ENCODE measurements at regions not wholly inside any gene's neighbourhood (a gene's known extent, or its start where the extent isn't known, plus 50 kb on each side); places are given as distances from the start of the nearest gene placed in this dataset.

DNA sequence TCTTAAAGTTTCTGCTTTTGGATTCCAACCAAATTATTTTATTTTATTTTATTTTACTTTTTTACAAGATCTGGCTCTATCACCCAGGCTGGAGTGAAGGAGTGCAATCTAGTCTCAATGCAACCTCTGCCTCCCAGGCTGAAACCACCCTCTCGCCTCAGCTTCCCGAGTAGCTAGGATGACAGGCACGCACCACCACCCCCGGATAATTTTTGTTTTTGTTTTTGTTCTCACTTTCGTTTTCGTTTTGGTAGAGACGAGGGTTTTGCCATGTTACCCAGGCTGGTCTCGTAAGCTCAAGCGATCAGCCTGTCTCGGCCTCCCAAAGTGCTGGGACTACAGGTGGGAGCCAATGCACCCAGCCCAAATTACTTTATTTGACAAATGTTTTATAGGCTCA is 219.8 kb downstream of the ETS1 start:
- Histone ChIP-seq H3K9me3 (ENCODE audit: control insufficient read depth in 3 of 3, low read length in 3 of 3) (no peaks in the 10 kb centered on the region), H3K4me3 (ENCODE audit: low read length in 3 of 3) (no peak overlapping the region), H3K9ac (ENCODE audit: low read depth in 1 of 3, low read length in 3 of 3) (no peak overlapping the region), H3K27me3 (ENCODE audit: control insufficient read depth in 3 of 3, insufficient read depth in 3 of 3, low read length in 3 of 3) (no peaks in the 10 kb centered on the region), H3K27ac (ENCODE audit: low read depth, low read length) (no peak overlapping the region), H3K36me3 (ENCODE audit: control insufficient read depth in 3 of 3, insufficient read depth in 3 of 3, low read length in 3 of 3) (no peaks in the 10 kb centered on the region), H3K4me1 (ENCODE audit: control insufficient read depth in 3 of 3, insufficient read depth in 3 of 3, low read length in 3 of 3) (no peaks in the 10 kb centered on the region)

DNA sequence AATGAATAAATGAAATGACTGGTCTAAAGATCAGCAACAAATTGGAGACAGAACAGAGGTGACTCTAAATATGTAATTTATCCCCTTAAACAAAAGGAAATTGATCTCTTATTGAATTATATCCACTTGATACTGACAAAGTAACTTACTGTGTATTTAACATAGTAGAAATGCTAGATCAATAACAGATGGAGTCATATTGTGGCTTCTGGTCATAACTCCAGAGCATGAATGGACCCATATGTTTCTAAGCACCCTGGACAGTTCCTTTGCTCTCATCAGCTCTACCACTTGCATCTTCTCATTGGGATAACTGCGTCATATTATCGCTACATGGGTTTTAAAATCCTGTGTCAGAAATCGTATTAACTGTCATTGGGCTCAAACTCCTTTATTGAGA is 222.3 kb downstream of the ETS1 start:
- Histone ChIP-seq H3K9ac (ENCODE audit: low read depth in 1 of 3, low read length in 3 of 3) (no peak overlapping the region), H3K27me3 (ENCODE audit: control insufficient read depth in 3 of 3, insufficient read depth in 3 of 3, low read length in 3 of 3) (no peaks in the 10 kb centered on the region), H3K9me3 (ENCODE audit: control insufficient read depth in 3 of 3, low read length in 3 of 3) (no peaks in the 10 kb centered on the region), H3K36me3 (ENCODE audit: control insufficient read depth in 3 of 3, insufficient read depth in 3 of 3, low read length in 3 of 3) (no peaks in the 10 kb centered on the region), H3K4me1 (ENCODE audit: control insufficient read depth in 3 of 3, insufficient read depth in 3 of 3, low read length in 3 of 3) (peaks cover 4 to 8% (median 4%) of the 10 kb centered on the region in 3 donors), H3K4me3 (ENCODE audit: low read length in 3 of 3) (no peak overlapping the region), H3K27ac (ENCODE audit: low read depth, low read length) (no peak overlapping the region)

GRCh38 chr11:128361451-128362020 is 225.8 kb downstream of the ETS1 start:
- peak overlapping the region; percentile 32 for H3K27ac ChIP-seq (ENCODE audit: low read depth, low read length)
- H3K27me3 ChIP-seq (ENCODE audit: control insufficient read depth in 3 of 3, insufficient read depth in 3 of 3, low read length in 3 of 3): no peaks in the 10 kb centered on the region
- no peaks in the 10 kb centered on the region for H3K9me3 ChIP-seq (ENCODE audit: control insufficient read depth in 3 of 3, low read length in 3 of 3)
- no peaks in the 10 kb centered on the region for H3K36me3 ChIP-seq (ENCODE audit: control insufficient read depth in 3 of 3, insufficient read depth in 3 of 3, low read length in 3 of 3)
- no peak overlapping the region for H3K9ac ChIP-seq (ENCODE audit: low read depth in 1 of 3, low read length in 3 of 3)
- H3K4me1 ChIP-seq (ENCODE audit: control insufficient read depth in 3 of 3, insufficient read depth in 3 of 3, low read length in 3 of 3): peaks cover 4 to 8% (median 4%) of the 10 kb centered on the region in 3 donors
- no peak overlapping the region for H3K4me3 ChIP-seq (ENCODE audit: low read length in 3 of 3)

DNA sequence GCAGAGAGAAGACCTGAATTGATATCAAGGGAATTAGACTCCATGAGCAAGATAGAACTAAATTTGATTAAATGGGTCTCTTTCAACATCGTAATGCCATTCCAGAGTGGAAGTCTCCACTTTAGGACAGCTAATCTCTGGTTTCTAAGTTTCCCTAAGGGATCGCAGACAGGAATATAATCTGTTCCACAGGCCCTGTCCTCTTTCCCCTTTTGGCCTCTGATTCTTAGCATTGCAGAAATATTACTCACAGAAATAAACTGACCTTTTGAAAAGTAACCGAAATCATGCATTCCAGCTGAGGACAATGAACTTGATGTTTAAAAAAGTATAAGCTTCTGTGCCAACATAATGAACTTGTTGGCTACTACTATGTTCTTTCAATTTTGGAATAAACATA is 227.8 kb downstream of the ETS1 start:
- Histone ChIP-seq H3K4me3 (ENCODE audit: low read length in 3 of 3) (no peak overlapping the region), H3K9ac (ENCODE audit: low read depth in 1 of 3, low read length in 3 of 3) (no peak overlapping the region), H3K27me3 (ENCODE audit: control insufficient read depth in 3 of 3, insufficient read depth in 3 of 3, low read length in 3 of 3) (no peaks in the 10 kb centered on the region), H3K9me3 (ENCODE audit: control insufficient read depth in 3 of 3, low read length in 3 of 3) (no peaks in the 10 kb centered on the region), H3K4me1 (ENCODE audit: control insufficient read depth in 3 of 3, insufficient read depth in 3 of 3, low read length in 3 of 3) (peaks cover 4 to 8% (median 4%) of the 10 kb centered on the region in 3 donors), H3K27ac (ENCODE audit: low read depth, low read length) (no peak overlapping the region), H3K36me3 (ENCODE audit: control insufficient read depth in 3 of 3, insufficient read depth in 3 of 3, low read length in 3 of 3) (no peaks in the 10 kb centered on the region)

- Histone ChIP-seq H3K27ac (ENCODE audit: low read depth, low read length) (no peak overlapping the region), H3K27me3 (ENCODE audit: control insufficient read depth in 3 of 3, insufficient read depth in 3 of 3, low read length in 3 of 3) (no peaks in the 10 kb centered on the region), H3K9ac (ENCODE audit: low read depth in 1 of 3, low read length in 3 of 3) (no peak overlapping the region), H3K9me3 (ENCODE audit: control insufficient read depth in 3 of 3, low read length in 3 of 3) (no peaks in the 10 kb centered on the region), H3K4me1 (ENCODE audit: control insufficient read depth in 3 of 3, insufficient read depth in 3 of 3, low read length in 3 of 3) (peaks cover 4 to 8% (median 4%) of the 10 kb centered on the region in 3 donors), H3K36me3 (ENCODE audit: control insufficient read depth in 3 of 3, insufficient read depth in 3 of 3, low read length in 3 of 3) (no peaks in the 10 kb centered on the region), H3K4me3 (ENCODE audit: low read length in 3 of 3) (no peak overlapping the region)
Observed at GRCh38 chr11:128357073-128357472, 230.3 kb downstream of the ETS1 start.

DNA sequence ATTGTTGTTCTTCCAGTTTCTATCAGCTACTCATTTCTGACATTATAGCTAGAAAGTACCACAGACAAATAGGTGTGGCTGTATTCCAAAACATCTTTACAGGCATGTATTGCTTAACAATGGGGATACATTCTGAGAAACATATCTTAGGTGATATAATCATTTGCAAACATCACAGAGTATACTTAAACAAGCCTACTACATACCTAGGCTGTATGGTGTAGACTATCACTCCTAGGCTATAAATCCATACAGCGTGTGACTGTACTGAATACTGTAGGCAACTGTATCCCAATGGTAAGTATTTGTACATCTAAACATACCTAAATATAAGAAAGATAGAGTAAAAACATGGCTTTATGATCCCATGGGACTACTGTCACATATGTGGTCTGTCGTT is 231.8 kb downstream of the ETS1 start:
- Histone ChIP-seq H3K4me1 (ENCODE audit: control insufficient read depth in 3 of 3, insufficient read depth in 3 of 3, low read length in 3 of 3) (no peaks in the 10 kb centered on the region), H3K9ac (ENCODE audit: low read depth in 1 of 3, low read length in 3 of 3) (no peak overlapping the region)

GRCh38 chr11:128354476-128354875 is 232.9 kb downstream of the ETS1 start:
- H3K36me3 ChIP-seq (ENCODE audit: control insufficient read depth in 3 of 3, insufficient read depth in 3 of 3, low read length in 3 of 3): no peaks in the 10 kb centered on the region
- no peak overlapping the region for H3K27ac ChIP-seq (ENCODE audit: low read depth, low read length)
- no peaks in the 10 kb centered on the region for H3K4me1 ChIP-seq (ENCODE audit: control insufficient read depth in 3 of 3, insufficient read depth in 3 of 3, low read length in 3 of 3)
- H3K9me3 ChIP-seq (ENCODE audit: control insufficient read depth in 3 of 3, low read length in 3 of 3): no peaks in the 10 kb centered on the region
- H3K9ac ChIP-seq (ENCODE audit: low read depth in 1 of 3, low read length in 3 of 3): no peak overlapping the region
- H3K4me3 ChIP-seq (ENCODE audit: low read length in 3 of 3): no peak overlapping the region
- no peaks in the 10 kb centered on the region for H3K27me3 ChIP-seq (ENCODE audit: control insufficient read depth in 3 of 3, insufficient read depth in 3 of 3, low read length in 3 of 3)

More for the DNA sequence above, 231.8 kb downstream of the ETS1 start:
- Histone ChIP-seq H3K36me3 (ENCODE audit: control insufficient read depth in 3 of 3, insufficient read depth in 3 of 3, low read length in 3 of 3) (no peaks in the 10 kb centered on the region), H3K4me3 (ENCODE audit: low read length in 3 of 3) (no peak overlapping the region), H3K9me3 (ENCODE audit: control insufficient read depth in 3 of 3, low read length in 3 of 3) (no peaks in the 10 kb centered on the region), H3K27me3 (ENCODE audit: control insufficient read depth in 3 of 3, insufficient read depth in 3 of 3, low read length in 3 of 3) (no peaks in the 10 kb centered on the region), H3K27ac (ENCODE audit: low read depth, low read length) (no peak overlapping the region)

- H3K36me3 ChIP-seq (ENCODE audit: control insufficient read depth in 3 of 3, insufficient read depth in 3 of 3, low read length in 3 of 3): no peaks in the 10 kb centered on the region
- no peak overlapping the region for H3K9ac ChIP-seq (ENCODE audit: low read depth in 1 of 3, low read length in 3 of 3)
- no peak overlapping the region for H3K4me3 ChIP-seq (ENCODE audit: low read length in 3 of 3)
- no peaks in the 10 kb centered on the region for H3K27me3 ChIP-seq (ENCODE audit: control insufficient read depth in 3 of 3, insufficient read depth in 3 of 3, low read length in 3 of 3)
- no peaks in the 10 kb centered on the region for H3K9me3 ChIP-seq (ENCODE audit: control insufficient read depth in 3 of 3, low read length in 3 of 3)
- no peaks in the 10 kb centered on the region for H3K4me1 ChIP-seq (ENCODE audit: control insufficient read depth in 3 of 3, insufficient read depth in 3 of 3, low read length in 3 of 3)
- H3K27ac ChIP-seq (ENCODE audit: low read depth, low read length): no peak overlapping the region
Observed at GRCh38 chr11:128351168-128351567, 236.2 kb downstream of the ETS1 start.

DNA sequence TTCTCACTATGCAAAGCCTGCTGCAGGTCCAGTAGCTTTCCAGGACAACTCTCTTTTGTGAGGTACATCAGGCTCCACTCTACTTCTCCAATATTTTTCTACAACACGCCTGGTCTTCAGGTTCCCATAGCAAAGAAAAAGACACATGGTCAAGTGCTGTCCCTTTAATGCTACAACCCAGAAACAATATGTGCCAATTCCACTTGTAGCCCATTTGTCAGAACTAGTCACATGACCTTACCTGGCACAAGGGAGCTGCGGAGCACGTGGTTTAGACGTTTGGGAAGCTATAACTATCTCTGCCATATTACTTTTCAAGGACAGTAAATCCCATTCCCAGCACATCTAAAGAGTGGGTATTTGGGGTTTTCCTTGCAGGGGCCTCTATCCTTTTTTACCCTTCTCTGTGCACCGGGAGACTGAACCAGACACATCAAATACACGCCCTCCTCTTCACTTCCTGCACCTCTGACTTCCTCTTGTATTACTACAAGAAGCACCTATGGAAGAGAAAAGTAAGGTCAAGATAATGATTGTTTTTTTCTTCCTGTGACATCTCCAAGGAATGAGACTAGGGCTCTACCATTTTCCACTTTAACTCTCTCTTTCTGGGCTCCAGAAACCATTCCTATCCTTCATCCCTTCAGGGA is 237.6 kb downstream of the ETS1 start:
- no peaks in the 10 kb centered on the region for H3K27me3 ChIP-seq (ENCODE audit: control insufficient read depth in 3 of 3, insufficient read depth in 3 of 3, low read length in 3 of 3)
- no peak overlapping the region for H3K9ac ChIP-seq (ENCODE audit: low read depth in 1 of 3, low read length in 3 of 3)
- H3K4me1 ChIP-seq (ENCODE audit: control insufficient read depth in 3 of 3, insufficient read depth in 3 of 3, low read length in 3 of 3): no peaks in the 10 kb centered on the region
- no peaks in the 10 kb centered on the region for H3K9me3 ChIP-seq (ENCODE audit: control insufficient read depth in 3 of 3, low read length in 3 of 3)
- H3K27ac ChIP-seq (ENCODE audit: low read depth, low read length): no peak overlapping the region
- no peaks in the 10 kb centered on the region for H3K36me3 ChIP-seq (ENCODE audit: control insufficient read depth in 3 of 3, insufficient read depth in 3 of 3, low read length in 3 of 3)
- H3K4me3 ChIP-seq (ENCODE audit: low read length in 3 of 3): no peak overlapping the region

DNA sequence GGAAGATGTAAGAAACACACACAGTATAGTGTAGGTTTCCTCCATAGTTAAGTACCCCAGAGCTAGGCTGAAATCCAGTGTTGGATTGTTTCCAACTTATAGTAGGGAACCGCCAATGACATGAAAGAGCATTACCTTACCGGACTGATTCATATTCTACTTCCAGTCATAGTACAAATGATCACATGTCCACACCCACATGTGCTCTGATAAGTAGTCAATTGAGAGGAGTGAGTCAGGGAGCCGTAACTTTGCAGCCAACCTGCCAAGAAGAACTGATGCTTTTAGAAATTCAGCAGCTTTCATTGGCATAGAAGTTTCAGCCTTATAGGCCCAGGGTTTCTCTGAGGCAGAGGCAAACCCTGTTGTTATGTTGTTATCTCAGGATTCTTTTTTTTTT is 240.6 kb downstream of the ETS1 start:
- Histone ChIP-seq H3K36me3 (ENCODE audit: control insufficient read depth in 3 of 3, insufficient read depth in 3 of 3, low read length in 3 of 3) (no peaks in the 10 kb centered on the region), H3K4me3 (ENCODE audit: low read length in 3 of 3) (no peak overlapping the region), H3K27ac (ENCODE audit: low read depth, low read length) (no peak overlapping the region), H3K27me3 (ENCODE audit: control insufficient read depth in 3 of 3, insufficient read depth in 3 of 3, low read length in 3 of 3) (no peaks in the 10 kb centered on the region), H3K9ac (ENCODE audit: low read depth in 1 of 3, low read length in 3 of 3) (no peak overlapping the region), H3K9me3 (ENCODE audit: control insufficient read depth in 3 of 3, low read length in 3 of 3) (no peaks in the 10 kb centered on the region), H3K4me1 (ENCODE audit: control insufficient read depth in 3 of 3, insufficient read depth in 3 of 3, low read length in 3 of 3) (peaks cover 6 to 11% (median 9%) of the 10 kb centered on the region in 3 donors)
